H1 (cell line): ENCODE measurements at regions not wholly inside any gene's neighbourhood (a gene's known extent, or its start where the extent isn't known, plus 50 kb on each side); places are given as distances from the start of the nearest gene placed in this dataset.

Experiments
- CTCF ChIA-PET: fragments of 300-600 bp; sonication (Branson Sonifier 250); formaldehyde crosslinking; loops from one replicate; lab custom pipeline; 2021; ENCODE audit not compliant: partially characterized antibody; lab: Charles Lee
- POLR2A ChIA-PET: fragments of 300-600 bp; sonication (Branson Sonifier 250); formaldehyde crosslinking; loops from one replicate; lab custom pipeline; 2021; ENCODE audit warnings: inconsistent platforms; ENCODE audit not compliant: partially characterized antibody; lab: Charles Lee
- DNase-seq, 2 experiments: peaks; one replicate each; pipeline versions ENCODE4 v3.0.0 to v3.0.0-alpha.2; 2010 to 2022; ENCODE audit warnings: low spot score in 2 of 2, low read depth in 1 of 2, mixed read lengths in 1 of 2
- FAIRE-seq: peaks from 2 replicates; lab custom pipeline; 2011; peaks lifted over from hg19 to GRCh38; lab: Jason Lieb, UNC
- H2AFZ ChIP-seq: 2 replicates; pipeline ENCODE4 v1.8.1; 2012; ENCODE audit warnings: low read length, inconsistent platforms
- H2AK5ac ChIP-seq: 2 replicates; pipeline ENCODE4 v1.6.1; 2013; ENCODE audit warnings: low read depth, low read length
- H2BK120ac ChIP-seq: replicated peaks from 2 replicates; pipeline ENCODE3; 2013; ENCODE audit warnings: low read depth, low read length, inconsistent platforms
- H2BK12ac ChIP-seq: 2 replicates; pipeline ENCODE4 v1.6.1; 2013; ENCODE audit warnings: low read depth, low read length
- H2BK15ac ChIP-seq: 2 replicates; pipeline ENCODE4 v1.6.1; 2013; ENCODE audit warnings: low read length
- H2BK20ac ChIP-seq: 2 replicates; pipeline ENCODE4 v1.6.1; 2013; ENCODE audit warnings: low read length
- H2BK5ac ChIP-seq: 2 replicates; pipeline ENCODE4 v1.6.1; 2013; ENCODE audit warnings: low read depth, low read length
- H3K14ac ChIP-seq: 2 replicates; pipeline ENCODE4 v1.6.1; 2013; ENCODE audit warnings: inconsistent platforms; ENCODE audit not compliant: insufficient read length
- H3K18ac ChIP-seq: 2 replicates; pipeline ENCODE4 v1.6.1; 2013; ENCODE audit warnings: low read length; ENCODE audit errors: extremely low read depth
- H3K23ac ChIP-seq: 2 replicates; pipeline ENCODE4 v1.6.1; 2013; ENCODE audit warnings: inconsistent platforms; ENCODE audit not compliant: insufficient read length
- H3K23me2 ChIP-seq: 2 replicates; pipeline ENCODE4 v1.6.1; 2013; ENCODE audit warnings: low read depth, low read length
- H3K27ac ChIP-seq: 2 replicates; pipeline ENCODE4 v1.6.1; 2011; ENCODE audit warnings: low read depth, low read length, inconsistent platforms
- H3K27me3 ChIP-seq, 4 experiments: replicated peaks in 1 of 4; 1 replicate in 1 of 4; 2 replicates in 3 of 4; pipeline versions ENCODE4 v1.6.1 to v1.8.1; 2011 to 2013; ENCODE audit warnings: low read length in 3 of 4, mild to moderate bottlenecking in 3 of 4, inconsistent platforms in 2 of 4, mixed read lengths in 2 of 4, moderate library complexity in 1 of 4; ENCODE audit not compliant: control insufficient read depth in 3 of 4, insufficient read depth in 3 of 4; ENCODE audit errors: extremely low read depth in 1 of 4
- H3K36me3 ChIP-seq, 4 experiments: 2 replicates each; pipeline versions ENCODE4 v1.6.1 to v1.8.1; 2011 to 2013; ENCODE audit warnings: mild to moderate bottlenecking in 4 of 4, low read length in 3 of 4, moderate library complexity in 2 of 4, control low read depth in 1 of 4, inconsistent platforms in 1 of 4; ENCODE audit not compliant: insufficient read depth in 4 of 4, control insufficient read depth in 2 of 4
- H3K4ac ChIP-seq: replicated peaks from 2 replicates; pipeline ENCODE3; 2013; ENCODE audit warnings: low read length, low read depth, mixed read lengths, inconsistent platforms; ENCODE audit not compliant: insufficient read length
- H3K4me1 ChIP-seq, 4 experiments: replicated peaks in 1 of 4; 1 replicate in 1 of 4; 2 replicates in 3 of 4; pipeline versions ENCODE4 v1.6.1 to v1.8.1; 2011 to 2013; ENCODE audit warnings: low read length in 3 of 4, inconsistent platforms in 2 of 4, mixed read lengths in 1 of 4; ENCODE audit not compliant: insufficient read depth in 4 of 4, control insufficient read depth in 3 of 4
- H3K4me2 ChIP-seq, 2 experiments: 2 replicates each; pipeline versions ENCODE4 v1.6.1 to v1.8.1; 2011 to 2013; ENCODE audit warnings: low read depth in 2 of 2, low read length in 2 of 2, control low read depth in 1 of 2, inconsistent platforms in 1 of 2, mild to moderate bottlenecking in 1 of 2; ENCODE audit not compliant: insufficient read depth in 1 of 2
- H3K4me3 ChIP-seq, 4 experiments: fragments of 200-600, 300-600 bp in 1 of 4; sonication (generic), shearing (Covaris generic), sonication (Bioruptor Twin) in 1 of 4; 2 replicates each; pipeline versions ENCODE4 v1.5.1 to v1.8.1; 2011 to 2016; ENCODE audit warnings: low read length in 4 of 4, low read depth in 3 of 4, control low read depth in 2 of 4, inconsistent platforms in 2 of 4, mild to moderate bottlenecking in 2 of 4, mixed read lengths in 1 of 4, moderate library complexity in 1 of 4; ENCODE audit not compliant: insufficient read depth in 2 of 4; ENCODE audit errors: extremely low read depth in 1 of 4
- H3K56ac ChIP-seq: replicated peaks from 2 replicates; pipeline ENCODE3; 2013; ENCODE audit warnings: low read depth, mild to moderate bottlenecking, mixed read lengths, low read length, inconsistent platforms; ENCODE audit not compliant: insufficient read length
- H3K79me1 ChIP-seq: 2 replicates; pipeline ENCODE4 v1.6.1; 2013; ENCODE audit warnings: low read depth, low read length, control low read depth
- H3K79me2 ChIP-seq, 2 experiments: 2 replicates each; pipeline versions ENCODE4 v1.6.1 to v1.8.1; 2012 to 2013; ENCODE audit warnings: low read length in 2 of 2, mild to moderate bottlenecking in 2 of 2, inconsistent platforms in 1 of 2; ENCODE audit not compliant: insufficient read depth in 2 of 2, control insufficient read depth in 1 of 2
- H3K9ac ChIP-seq, 4 experiments: replicated peaks in 1 of 4; 1 replicate in 1 of 4; 2 replicates in 3 of 4; pipeline versions ENCODE4 v1.6.1 to v1.8.1; 2011 to 2013; ENCODE audit warnings: low read depth in 3 of 4, low read length in 3 of 4, control low read depth in 2 of 4, mild to moderate bottlenecking in 2 of 4, moderate library complexity in 2 of 4, inconsistent platforms in 1 of 4; ENCODE audit errors: extremely low read depth in 1 of 4
- H3K9me3 ChIP-seq, 2 experiments: 2 replicates each; pipeline versions ENCODE4 v1.6.1 to v1.8.1; 2012 to 2013; ENCODE audit warnings: mild to moderate bottlenecking in 2 of 2, moderate library complexity in 2 of 2, control low read depth in 1 of 2, inconsistent platforms in 1 of 2, low read depth in 1 of 2, low read length in 1 of 2, mixed read lengths in 1 of 2; ENCODE audit not compliant: insufficient read depth in 2 of 2
- H4K20me1 ChIP-seq, 2 experiments: replicated peaks in 1 of 2; 2 replicates each; pipeline versions ENCODE3 to v1.8.1; 2011 to 2013; ENCODE audit warnings: inconsistent platforms in 2 of 2, low read length in 2 of 2, mild to moderate bottlenecking in 1 of 2; ENCODE audit not compliant: insufficient read depth in 2 of 2, control insufficient read depth in 1 of 2
- H4K5ac ChIP-seq: 2 replicates; pipeline ENCODE4 v1.6.1; 2013; ENCODE audit warnings: low read length, low read depth, mixed read lengths, inconsistent platforms; ENCODE audit not compliant: insufficient read length
- H4K8ac ChIP-seq: 2 replicates; pipeline ENCODE4 v1.8.0; 2013; ENCODE audit warnings: mild to moderate bottlenecking, moderate library complexity, low read length, inconsistent platforms; ENCODE audit not compliant: insufficient read depth; ENCODE audit errors: extremely low read depth
- H4K91ac ChIP-seq: replicated peaks from 2 replicates; pipeline ENCODE3; 2013; ENCODE audit warnings: low read length, mixed read lengths, inconsistent platforms; ENCODE audit not compliant: insufficient read length
- NRF1 ChIP-seq: IDR thresholded peaks from 2 replicates; pipeline ENCODE4 v1.6.1; 2011; ENCODE audit warnings: mild to moderate bottlenecking, low read depth, low read length, improper control_type of control experiment
- SIRT6 ChIP-seq: IDR thresholded peaks from one replicate; pipeline ENCODE4 v1.7.1; 2012; ENCODE audit warnings: low read length, inconsistent platforms
- WGBS, 2 experiments: shearing (Covaris generic) in 1 of 2; methylation state at CpG; one replicate each; pipeline versions ENCODE4 v1.1.6 to v1.1.7; 2013 to 2015; ENCODE audit warnings: low lambda C conversion rate in 2 of 2, mixed read lengths in 2 of 2, inconsistent platforms in 1 of 2, low coverage in 1 of 2, missing lambda C conversion rate in 1 of 2; ENCODE audit not compliant: insufficient replicate concordance in 2 of 2, insufficient coverage in 1 of 2, insufficient read length in 1 of 2; ENCODE audit errors: extremely low coverage in 1 of 2, missing lambda C conversion rate in 1 of 2; 5-methylcytosine and 5-hydroxymethylcytosine counted together

DNA sequence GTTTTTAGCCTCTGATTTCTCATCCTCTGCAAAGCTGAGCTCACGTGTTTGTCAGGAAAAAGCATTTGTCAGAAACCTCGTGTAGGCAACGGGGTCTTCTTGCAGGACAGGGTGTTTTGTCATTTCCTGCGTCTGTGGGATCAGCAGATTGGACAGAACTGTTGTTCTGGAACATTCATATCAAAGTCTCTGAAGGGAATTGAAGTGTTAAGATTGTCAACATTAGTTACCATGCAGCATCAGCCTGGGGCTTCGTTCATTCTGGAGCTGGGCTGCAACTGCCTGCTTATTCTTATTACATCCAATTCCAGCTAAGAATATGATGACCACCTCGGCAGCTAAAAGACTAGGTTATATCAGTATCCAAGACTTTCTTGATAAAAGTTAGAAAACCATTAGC is 71.0 kb upstream of the RALGAPA2 start:
- H3K23ac ChIP-seq: no peak overlapping the region
- H2BK15ac ChIP-seq: no peak overlapping the region
- H3K14ac ChIP-seq: no peak overlapping the region
- H3K23me2 ChIP-seq: no peaks in the 10 kb centered on the region
- H2BK20ac ChIP-seq: no peak overlapping the region
- H3K4ac ChIP-seq: no peak overlapping the region
- FAIRE-seq: no peak
- no peaks in the 10 kb centered on the region for H3K4me1 ChIP-seq
- H3K9me3 ChIP-seq: no peaks in the 10 kb centered on the region
- no peak overlapping the region for H4K8ac ChIP-seq
- DNase-seq: no peak
- H4K91ac ChIP-seq: no peak overlapping the region
- no peaks in the 10 kb centered on the region for H3K27me3 ChIP-seq
- CTCF ChIA-PET: interaction anchor here (0.7 to 1.1 kb wide), 2 partner anchors 16 to 54 kb away, joined by 3 read pairs; no protein-coding TSS in a partner anchor
- H3K36me3 ChIP-seq: no peaks in the 10 kb centered on the region
- no peak overlapping the region for H2BK5ac ChIP-seq
- no peaks in the 10 kb centered on the region for H4K20me1 ChIP-seq
- H3K79me2 ChIP-seq: no peaks in the 10 kb centered on the region
- WGBS, 2 experiments: 84% methylated on average over 6 of the region's 6 CpGs; no CpG with 5 or more reads in 1 of the 2 experiments
- H3K27ac ChIP-seq: no peak overlapping the region
- POLR2A ChIA-PET: no interaction called here
- H2AFZ ChIP-seq: no peak overlapping the region
- H2AK5ac ChIP-seq: no peak overlapping the region
- H2BK120ac ChIP-seq: no peak overlapping the region
- no peak overlapping the region for H3K18ac ChIP-seq
- H2BK12ac ChIP-seq: no peak overlapping the region
- no peak overlapping the region for H3K4me2 ChIP-seq
- H3K56ac ChIP-seq: no peak overlapping the region
- H4K5ac ChIP-seq: no peak overlapping the region
- no peak overlapping the region for H3K9ac ChIP-seq
- H3K4me3 ChIP-seq: no peak overlapping the region
- no peaks in the 10 kb centered on the region for H3K79me1 ChIP-seq
- TF ChIP-seq SIRT6 (no peak), NRF1 (no peak)
